Type B pancreatic cell (in vitro differentiated cells): ENCODE measurements at regions not wholly inside any gene's neighbourhood (a gene's known extent, or its start where the extent isn't known, plus 50 kb on each side); places are given as distances from the start of the nearest gene placed in this dataset.
A peak's percentile ranks its signal among the peaks of the same experiment; 100 is the strongest.

Experiments
- DNase-seq: peaks from one replicate; pipeline ENCODE4 v3.0.0; 2021; ENCODE audit warnings: mixed read lengths; ENCODE audit not compliant: unreplicated experiment; ENCODE audit errors: extremely low spot score
- H3K27ac Mint-ChIP-seq: 2 replicates; pipeline ENCODE4 v1.8.0; 2021; ENCODE audit warnings: mild to moderate bottlenecking, mixed read lengths
- H3K27me3 Mint-ChIP-seq: 2 replicates; pipeline ENCODE4 v1.8.0; 2021; ENCODE audit warnings: mixed read lengths
- H3K36me3 Mint-ChIP-seq: 2 replicates; pipeline ENCODE4 v1.8.0; 2021; ENCODE audit warnings: mixed read lengths
- H3K4me1 Mint-ChIP-seq: one replicate; pipeline ENCODE4 v1.8.0; 2021; ENCODE audit warnings: mixed read lengths; ENCODE audit not compliant: unreplicated experiment
- H3K4me3 Mint-ChIP-seq: 2 replicates; pipeline ENCODE4 v1.8.0; 2021; ENCODE audit warnings: mild to moderate bottlenecking, mixed read lengths
- H3K9me3 Mint-ChIP-seq: 2 replicates; pipeline ENCODE4 v1.8.0; 2021; ENCODE audit warnings: mixed read lengths
- TF ChIP-seq, protein P1 (sequence below): fragments of 200-600 bp; sonication (generic); conservative IDR thresholded peaks from 2 replicates; pipeline ENCODE4 v1.5.0; 2021; ENCODE audit warnings: antibody characterized with exemption, mild to moderate bottlenecking

DNA sequence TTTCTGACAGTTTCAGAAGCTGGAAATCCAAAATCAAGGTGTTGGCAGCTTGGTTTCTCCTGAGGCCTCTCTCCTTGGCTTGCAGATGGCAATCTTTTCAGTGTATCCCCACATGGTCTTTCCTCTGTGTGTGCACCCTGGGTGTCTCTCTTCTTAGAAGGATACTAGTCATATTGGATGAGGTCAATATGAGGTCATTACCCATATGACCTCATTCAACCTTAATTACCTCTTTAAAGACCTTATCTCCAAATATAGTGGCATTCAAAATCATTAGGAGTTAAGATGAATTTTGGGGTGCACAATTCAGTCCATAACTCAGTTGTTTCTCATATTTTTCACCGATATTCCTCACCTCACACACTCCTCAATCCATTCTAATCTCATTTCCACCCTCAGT lies 92.4 kb upstream of the TGM3 start:
- Mint-ChIP-seq H3K36me3 (no peaks in the 10 kb centered on the region), H3K4me1 (no peaks in the 10 kb centered on the region), H3K9me3 (peaks cover 6% of the 10 kb centered on the region), H3K27me3 (peaks cover 40% of the 10 kb centered on the region), H3K27ac (no peak overlapping the region), H3K4me3 (no peak overlapping the region)
- TF ChIP-seq, protein P1, sequence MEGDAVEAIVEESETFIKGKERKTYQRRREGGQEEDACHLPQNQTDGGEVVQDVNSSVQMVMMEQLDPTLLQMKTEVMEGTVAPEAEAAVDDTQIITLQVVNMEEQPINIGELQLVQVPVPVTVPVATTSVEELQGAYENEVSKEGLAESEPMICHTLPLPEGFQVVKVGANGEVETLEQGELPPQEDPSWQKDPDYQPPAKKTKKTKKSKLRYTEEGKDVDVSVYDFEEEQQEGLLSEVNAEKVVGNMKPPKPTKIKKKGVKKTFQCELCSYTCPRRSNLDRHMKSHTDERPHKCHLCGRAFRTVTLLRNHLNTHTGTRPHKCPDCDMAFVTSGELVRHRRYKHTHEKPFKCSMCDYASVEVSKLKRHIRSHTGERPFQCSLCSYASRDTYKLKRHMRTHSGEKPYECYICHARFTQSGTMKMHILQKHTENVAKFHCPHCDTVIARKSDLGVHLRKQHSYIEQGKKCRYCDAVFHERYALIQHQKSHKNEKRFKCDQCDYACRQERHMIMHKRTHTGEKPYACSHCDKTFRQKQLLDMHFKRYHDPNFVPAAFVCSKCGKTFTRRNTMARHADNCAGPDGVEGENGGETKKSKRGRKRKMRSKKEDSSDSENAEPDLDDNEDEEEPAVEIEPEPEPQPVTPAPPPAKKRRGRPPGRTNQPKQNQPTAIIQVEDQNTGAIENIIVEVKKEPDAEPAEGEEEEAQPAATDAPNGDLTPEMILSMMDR: no peak
- no peak for DNase-seq

- no peak for DNase-seq
- Mint-ChIP-seq H3K4me1 (no peaks in the 10 kb centered on the region), H3K4me3 (no peak overlapping the region), H3K36me3 (no peaks in the 10 kb centered on the region), H3K27me3 (peaks cover 37% of the 10 kb centered on the region), H3K9me3 (peaks cover 6% of the 10 kb centered on the region), H3K27ac (no peak overlapping the region)
- TF ChIP-seq, protein P1: no peak
Observed at GRCh38 chr20:2204021-2204420, 91.8 kb upstream of the TGM3 start.

DNA sequence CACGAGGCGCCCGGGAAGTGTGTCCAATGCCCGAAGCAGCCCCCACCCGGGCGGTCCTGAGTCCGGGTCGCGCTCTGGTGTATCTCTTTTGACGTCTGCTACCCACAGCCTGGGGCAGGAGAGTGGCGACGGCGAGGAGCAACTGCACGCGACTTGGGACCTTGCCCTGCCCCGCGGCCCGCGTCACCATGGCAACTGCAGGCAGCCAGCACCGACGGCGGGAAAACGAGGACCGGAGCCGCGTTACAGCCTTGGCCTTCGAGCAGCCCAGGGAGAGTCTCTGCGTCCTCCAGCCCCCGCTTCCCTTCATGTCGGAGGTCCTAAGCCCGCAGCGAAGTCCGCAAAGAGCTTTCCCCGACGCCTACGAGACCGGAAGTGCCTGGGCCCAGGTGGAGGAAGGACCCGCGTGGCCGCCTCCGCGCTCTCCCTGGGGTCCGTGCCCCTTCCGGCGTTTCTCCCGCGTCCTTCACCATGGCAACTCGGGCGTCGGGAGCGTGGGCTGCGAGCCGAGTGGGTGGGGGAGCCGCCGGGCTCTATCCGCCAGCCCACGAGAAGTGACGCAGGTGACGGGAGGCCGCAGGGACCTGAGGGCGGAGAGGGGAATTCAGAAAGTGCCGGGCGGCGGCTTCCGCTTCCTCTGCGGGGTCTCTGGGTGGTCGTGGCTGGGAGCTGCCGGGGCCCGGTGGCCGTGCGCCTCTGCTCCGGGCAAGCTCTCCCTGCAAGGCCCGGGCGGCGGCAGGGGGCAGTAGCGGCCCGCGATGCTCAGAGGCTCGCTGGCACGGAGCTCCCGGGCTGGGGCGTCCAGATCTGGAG lies 88.6 kb upstream of the TGM3 start:
- peak; percentile 85 for DNase-seq
- Mint-ChIP-seq H3K9me3 (peaks cover 6% of the 10 kb centered on the region), H3K4me1 (no peaks in the 10 kb centered on the region), H3K27ac (no peak overlapping the region), H3K27me3 (peaks cover 38% of the 10 kb centered on the region), H3K4me3 (peak overlapping the region; percentile 86), H3K36me3 (no peaks in the 10 kb centered on the region)
- TF ChIP-seq, protein P1: peak; percentile 91

DNA sequence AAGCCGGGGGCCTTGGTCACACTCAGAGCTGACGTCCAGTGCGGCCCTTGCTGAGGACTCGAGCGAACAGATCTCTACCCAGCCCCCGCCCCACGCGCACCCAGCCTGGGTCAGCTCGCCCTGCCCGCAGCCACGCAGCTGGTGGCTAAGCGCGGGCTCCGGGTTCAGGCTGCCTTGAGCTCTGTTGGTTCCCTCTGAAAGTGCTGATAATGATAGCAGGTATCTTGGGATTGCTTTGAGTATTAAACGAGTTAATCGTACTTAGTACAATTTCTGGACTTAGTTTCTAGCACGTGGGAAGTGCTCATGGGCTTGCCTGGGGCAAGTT lies 88.1 kb upstream of the TGM3 start:
- no peak overlapping the region for H3K27ac Mint-ChIP-seq

DNA sequence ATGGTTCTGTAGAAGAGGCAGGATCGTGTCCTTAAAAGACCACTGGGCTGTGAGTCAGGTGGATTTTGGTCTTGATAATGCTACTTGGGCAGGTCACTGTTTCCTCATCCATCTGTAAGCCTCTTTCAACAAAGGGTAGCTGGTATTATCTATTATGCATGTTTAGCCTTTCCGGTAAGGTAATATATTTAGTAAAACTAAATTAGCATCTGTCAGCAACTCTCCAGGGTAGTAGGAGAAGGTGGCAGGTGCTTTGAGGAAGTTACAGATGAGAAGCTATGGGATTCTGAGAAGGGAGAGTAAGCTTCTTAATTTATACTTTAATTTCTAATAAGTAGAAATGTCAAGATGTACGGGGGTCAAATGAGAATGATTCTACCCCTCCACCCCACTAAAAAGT lies 86.9 kb upstream of the TGM3 start:
- Mint-ChIP-seq H3K27me3 (peaks cover 38% of the 10 kb centered on the region), H3K27ac (no peak overlapping the region), H3K4me1 (no peaks in the 10 kb centered on the region), H3K36me3 (no peaks in the 10 kb centered on the region), H3K9me3 (peaks cover 2% of the 10 kb centered on the region), H3K4me3 (no peak overlapping the region)
- no peak for DNase-seq
- TF ChIP-seq, protein P1: no peak

More for the DNA sequence above, 88.1 kb upstream of the TGM3 start:
- TF ChIP-seq, protein P1: peak; percentile 16
- H3K9me3 Mint-ChIP-seq: peaks cover 6% of the 10 kb centered on the region
- H3K27me3 Mint-ChIP-seq: peaks cover 41% of the 10 kb centered on the region
- peak overlapping the region; percentile 86 for H3K4me3 Mint-ChIP-seq
- no peak for DNase-seq
- H3K36me3 Mint-ChIP-seq: no peaks in the 10 kb centered on the region
- no peaks in the 10 kb centered on the region for H3K4me1 Mint-ChIP-seq
